ENCODE measurements at regions not wholly inside any gene's neighbourhood (a gene's known extent, or its start where the extent isn't known, plus 50 kb on each side); places are given as distances from the start of the nearest gene placed in this dataset.
"Not testable (repeated sequence)": the region's sequence is repeated elsewhere in the genome, so short reads cannot be mapped to it uniquely, and the experiment has no call there.

- no peak for DNase-seq (ENCODE audit: low read depth)
Measured at GRCh38 chr4:42284030-42284429, 113.3 kb upstream of the SHISA3 start.

GRCh38 chr4:42288876-42289275, 108.4 kb upstream of the SHISA3 start:
- not testable (repeated sequence) for DNase-seq (ENCODE audit: low read depth)

- not testable (repeated sequence) for DNase-seq (ENCODE audit: low read depth)
Measured at GRCh38 chr4:42292192-42292591, 105.1 kb upstream of the SHISA3 start.

GRCh38 chr4:42293967-42294813, 103.1 kb upstream of the SHISA3 start:
- DNase-seq (ENCODE audit: low read depth): no peak

GRCh38 chr4:42296196-42296595, 101.1 kb upstream of the SHISA3 start:
- DNase-seq (ENCODE audit: low read depth): no peak

- no peak for DNase-seq (ENCODE audit: low read depth)
Measured at GRCh38 chr4:42302348-42302747, 94.9 kb upstream of the SHISA3 start.

- no peak for DNase-seq (ENCODE audit: low read depth)
Measured at GRCh38 chr4:42306221-42307109, 90.8 kb upstream of the SHISA3 start.

- no peak for DNase-seq (ENCODE audit: low read depth)
Measured at GRCh38 chr4:42308247-42308646, 89.0 kb upstream of the SHISA3 start.

- DNase-seq (ENCODE audit: low read depth): no peak
Measured at GRCh38 chr4:42309361-42310260, 87.7 kb upstream of the SHISA3 start.

GRCh38 chr4:42310358-42310757, 86.9 kb upstream of the SHISA3 start:
- DNase-seq (ENCODE audit: low read depth): no peak

- DNase-seq (ENCODE audit: low read depth): no peak
Measured at GRCh38 chr4:42310806-42311205, 86.5 kb upstream of the SHISA3 start.

- DNase-seq (ENCODE audit: low read depth): no peak
Measured at GRCh38 chr4:42311591-42311990, 85.7 kb upstream of the SHISA3 start.

- not testable (repeated sequence) for DNase-seq (ENCODE audit: low read depth)
Measured at GRCh38 chr4:42313420-42313819, 83.9 kb upstream of the SHISA3 start.

GRCh38 chr4:42313872-42314271, 83.4 kb upstream of the SHISA3 start:
- DNase-seq (ENCODE audit: low read depth): no peak

- no peak for DNase-seq (ENCODE audit: low read depth)
Measured at GRCh38 chr4:42315231-42315630, 82.1 kb upstream of the SHISA3 start.

GRCh38 chr4:42320822-42321388, 76.4 kb upstream of the SHISA3 start:
- DNase-seq (ENCODE audit: low read depth): no peak

- no peak for DNase-seq (ENCODE audit: low read depth)
Measured at GRCh38 chr4:42326040-42326439, 71.2 kb upstream of the SHISA3 start.

- DNase-seq (ENCODE audit: low read depth): no peak
Measured at GRCh38 chr4:42326524-42326923, 70.8 kb upstream of the SHISA3 start.

GRCh38 chr4:42327323-42327722, 70.0 kb upstream of the SHISA3 start:
- DNase-seq (ENCODE audit: low read depth): no peak

GRCh38 chr4:42328978-42329377, 68.3 kb upstream of the SHISA3 start:
- no peak for DNase-seq (ENCODE audit: low read depth)

- DNase-seq (ENCODE audit: low read depth): no peak
Measured at GRCh38 chr4:42329421-42329820, 67.9 kb upstream of the SHISA3 start.

Data from non-pigmented ciliary epithelial cell (primary cell).